Fibroblast of mammary gland (primary cell): ENCODE measurements at regions not wholly inside any gene's neighbourhood (a gene's known extent, or its start where the extent isn't known, plus 50 kb on each side); places are given as distances from the start of the nearest gene placed in this dataset.

Experiments
- DNase-seq: peaks from one replicate; pipeline ENCODE4 v3.0.0-alpha.2; 2010; ENCODE audit warnings: low read depth
- H3K4me3 ChIP-seq: 2 replicates; pipeline ENCODE4 v1.5.1; 2011; ENCODE audit warnings: low read depth, mild to moderate bottlenecking, low read length, moderate library complexity; ENCODE audit not compliant: control insufficient read depth
- CTCF ChIP-seq: conservative IDR thresholded peaks from 2 replicates; pipeline ENCODE4 v1.5.1; 2011; ENCODE audit warnings: low read depth, low read length, inconsistent platforms; ENCODE audit not compliant: control insufficient read depth, insufficient read depth

GRCh38 chr3:166570102-166570501 lies 732.9 kb upstream of the BCHE start:
- TF ChIP-seq CTCF = no peak
- DNase-seq = no peak
- no peak overlapping the region for H3K4me3 ChIP-seq

GRCh38 chr3:166569589-166569988 lies 732.4 kb upstream of the BCHE start:
- TF ChIP-seq CTCF = no peak
- peak; percentile 1 for DNase-seq
- H3K4me3 ChIP-seq = no peak overlapping the region

GRCh38 chr3:166560253-166560652 lies 723.0 kb upstream of the BCHE start:
- no peak overlapping the region for H3K4me3 ChIP-seq
- DNase-seq = no peak
- TF ChIP-seq CTCF = no peak

- no peak for TF ChIP-seq CTCF
- DNase-seq = no peak
- no peak overlapping the region for H3K4me3 ChIP-seq
Observed at GRCh38 chr3:166556955-166557354, 719.7 kb upstream of the BCHE start.

- no peak for TF ChIP-seq CTCF
Observed at GRCh38 chr3:166554023-166554422, 716.8 kb upstream of the BCHE start.

GRCh38 chr3:166533740-166534139 lies 696.5 kb upstream of the BCHE start:
- no peak for DNase-seq
- no peak for TF ChIP-seq CTCF
- H3K4me3 ChIP-seq = no peak overlapping the region

More at GRCh38 chr3:166554023-166554422, 716.8 kb upstream of the BCHE start:
- no peak overlapping the region for H3K4me3 ChIP-seq
- DNase-seq = no peak

GRCh38 chr3:166531730-166532129 lies 694.5 kb upstream of the BCHE start:
- TF ChIP-seq CTCF = no peak
- DNase-seq = no peak
- H3K4me3 ChIP-seq = no peak overlapping the region
